Hematopoietic multipotent progenitor cell treated with erythropoietin and hydrocortisone succinate and interleukin-3 and kit ligand, for 8 days (in vitro differentiated cells): ENCODE measurements at regions not wholly inside any gene's neighbourhood (a gene's known extent, or its start where the extent isn't known, plus 50 kb on each side); places are given as distances from the start of the nearest gene placed in this dataset.
"Not testable (repeated sequence)": the region's sequence is repeated elsewhere in the genome, so short reads cannot be mapped to it uniquely, and the experiment has no call there.

Source experiments
- DNase-seq: peaks from one replicate; pipeline ENCODE4 v3.0.0-alpha.2; 2015

DNA sequence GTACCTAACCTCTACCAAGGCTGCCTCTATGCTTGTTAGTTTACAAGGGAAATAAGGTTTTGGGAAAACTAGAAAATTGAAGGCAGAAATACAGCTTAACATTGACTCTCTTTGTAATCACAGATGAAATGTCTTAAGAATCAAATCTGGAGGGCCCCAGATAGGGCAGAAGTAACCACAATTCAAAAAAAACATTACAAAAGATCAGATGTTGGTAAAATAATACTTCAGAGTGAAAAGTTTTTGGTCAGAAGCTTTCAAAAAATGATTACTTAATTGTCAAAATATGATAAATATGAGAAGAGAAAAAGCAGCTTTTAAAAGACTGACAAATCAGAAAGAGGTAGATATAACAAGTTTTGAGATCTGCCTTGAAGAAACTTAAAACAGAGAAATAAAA is 425.1 kb upstream of the NECTIN3 start:
- DNase-seq, result no peak

DNA sequence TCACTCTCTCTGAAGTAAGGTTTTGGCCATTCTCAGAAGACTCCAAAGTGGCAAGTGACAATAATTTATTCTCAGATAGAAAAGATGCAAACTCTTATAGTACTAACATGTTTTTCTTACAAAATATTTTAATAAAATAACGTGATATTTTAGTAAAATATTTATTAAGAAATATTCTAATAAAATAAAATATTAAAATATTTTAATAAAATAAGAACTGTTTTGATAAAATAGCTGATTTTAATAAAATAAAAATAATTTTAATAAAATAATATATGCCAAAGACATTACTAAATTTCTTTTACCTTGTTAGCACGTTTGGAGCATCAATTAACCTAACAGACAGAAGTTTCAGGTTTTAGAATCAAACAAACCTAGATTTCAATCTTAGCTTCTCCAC is 424.0 kb upstream of the NECTIN3 start:
- no peak for DNase-seq

GRCh38 chr3:110650741-110651140 is 420.9 kb upstream of the NECTIN3 start:
- DNase-seq, result no peak

- no peak for DNase-seq
Measured at GRCh38 chr3:110654843-110655502, 416.6 kb upstream of the NECTIN3 start.

DNA sequence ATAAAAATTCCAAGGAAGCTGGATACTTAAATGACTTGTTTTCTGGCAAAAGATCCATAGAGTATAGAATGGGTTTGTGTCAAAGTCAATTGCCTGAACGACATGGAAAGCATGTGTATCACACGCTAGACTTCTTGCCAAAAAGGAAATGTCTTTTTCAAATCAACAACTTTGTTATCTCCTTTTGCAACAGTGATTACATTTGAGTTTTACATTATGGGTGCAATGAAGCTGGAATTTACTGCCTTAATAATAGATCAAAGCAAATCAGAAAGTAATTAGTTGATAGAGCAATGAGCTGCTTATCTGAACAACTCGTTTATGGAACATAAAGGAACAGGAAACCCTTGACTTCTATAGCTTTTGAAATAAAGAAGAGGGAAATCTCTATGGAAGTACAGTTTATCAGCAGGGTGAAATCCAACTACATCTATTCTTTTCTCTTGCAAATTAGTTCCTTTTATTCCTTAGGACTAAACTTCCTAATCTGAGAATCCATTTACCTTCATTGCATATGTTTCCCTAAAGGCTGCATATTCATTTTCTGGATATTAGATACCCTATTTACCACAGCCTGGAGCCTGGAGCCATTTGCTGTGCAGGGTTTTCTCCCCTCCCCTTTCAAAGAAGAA is 415.1 kb upstream of the NECTIN3 start:
- no peak for DNase-seq

DNA sequence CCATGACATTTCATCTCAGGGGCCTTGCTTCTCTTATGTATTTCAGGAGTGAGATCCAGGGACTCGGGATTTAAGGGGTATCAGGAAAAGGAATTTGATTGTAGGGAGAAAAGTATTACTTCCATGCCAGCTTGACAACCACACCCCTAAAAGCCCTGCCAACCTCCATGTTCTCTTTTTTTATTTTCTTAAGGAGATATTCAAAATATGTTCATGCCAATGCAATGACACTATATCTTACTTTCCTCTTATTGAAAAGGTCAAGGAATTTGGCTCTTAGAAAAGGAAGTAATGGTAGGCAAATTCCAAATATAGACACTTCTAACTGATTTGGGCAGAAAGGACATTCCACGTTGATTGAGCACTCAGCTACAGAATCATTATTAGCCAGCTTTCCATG is 407.5 kb upstream of the NECTIN3 start:
- no peak for DNase-seq

GRCh38 chr3:110666495-110666894 is 405.1 kb upstream of the NECTIN3 start:
- DNase-seq, result no peak

DNA sequence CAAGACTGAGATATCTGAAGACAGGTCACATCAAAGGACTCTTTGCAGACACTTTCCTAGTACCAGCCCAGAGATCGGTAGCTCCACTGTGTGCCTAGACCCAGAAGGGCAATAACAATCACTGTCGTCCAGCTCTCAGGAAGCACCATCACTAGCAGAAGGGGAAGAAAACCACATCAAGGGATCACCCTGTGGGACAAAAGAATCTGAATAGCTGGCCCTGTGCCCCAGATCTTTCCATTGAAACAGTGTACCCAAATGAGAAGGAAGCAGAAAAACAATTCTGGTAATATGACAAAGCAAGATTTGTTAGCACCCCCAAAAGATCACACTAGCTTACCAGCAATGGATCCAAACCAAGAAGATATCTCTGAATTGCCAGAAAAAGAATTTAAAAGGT is 404.4 kb upstream of the NECTIN3 start:
- DNase-seq, result no peak

DNA sequence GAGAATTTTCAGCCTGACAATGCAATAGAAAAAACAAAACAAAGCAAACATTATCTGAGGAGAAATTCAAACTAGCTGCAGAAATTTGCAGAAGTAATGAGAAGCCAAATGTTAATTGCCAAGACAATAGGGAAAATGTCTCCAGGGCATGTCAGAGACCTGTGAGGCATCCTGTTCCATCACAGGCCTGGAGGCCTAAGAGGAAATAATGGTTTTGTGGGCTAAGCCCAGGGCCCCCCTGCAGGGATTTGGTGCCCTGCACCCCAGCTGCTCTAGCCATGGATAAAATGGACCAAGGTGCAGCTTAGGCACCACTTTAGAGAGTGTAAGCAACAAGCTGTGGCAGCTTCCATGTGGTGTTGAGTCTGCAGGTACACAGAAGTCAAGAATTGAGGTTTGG is 401.2 kb upstream of the NECTIN3 start:
- no peak for DNase-seq

DNA sequence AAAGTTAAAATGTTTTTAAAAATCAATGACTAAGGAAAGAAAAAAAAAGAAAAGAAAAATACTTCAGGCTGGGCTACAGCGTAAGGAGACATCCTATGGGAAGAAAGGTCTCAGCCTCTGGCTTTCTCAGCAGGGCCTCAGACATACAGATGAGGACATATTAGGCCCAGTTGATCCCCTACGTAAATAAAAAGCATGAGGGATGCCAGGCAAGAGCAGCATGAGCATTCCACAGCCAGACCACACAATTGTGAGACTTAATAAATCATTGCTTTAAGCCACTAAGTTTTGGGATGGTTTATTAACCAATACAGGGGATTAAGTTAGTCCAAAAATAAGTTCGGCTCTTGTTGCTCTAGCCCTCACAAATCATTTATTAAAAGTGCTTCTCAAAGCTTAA is 394.1 kb upstream of the NECTIN3 start:
- DNase-seq, result no peak

DNA sequence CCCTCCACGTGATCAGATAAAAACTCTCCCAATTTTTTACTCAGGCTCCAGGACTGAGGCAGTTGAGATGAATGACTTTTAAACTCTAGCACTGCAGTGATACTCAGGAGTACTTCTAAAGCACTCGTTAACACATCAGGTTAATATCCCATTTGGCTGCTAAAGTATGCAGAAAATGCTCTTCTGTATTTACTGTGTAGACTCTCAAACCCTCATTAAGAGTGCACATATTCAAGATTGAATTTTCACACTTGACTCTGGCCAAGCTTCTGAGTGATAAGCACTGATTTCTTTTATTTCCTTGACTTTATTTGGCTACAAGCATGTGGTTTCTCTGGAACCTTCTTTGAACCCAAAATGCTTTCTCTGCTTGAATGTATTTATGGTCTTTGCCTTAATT is 392.3 kb upstream of the NECTIN3 start:
- DNase-seq, result no peak

GRCh38 chr3:110680450-110680849 is 391.2 kb upstream of the NECTIN3 start:
- DNase-seq, result no peak

DNA sequence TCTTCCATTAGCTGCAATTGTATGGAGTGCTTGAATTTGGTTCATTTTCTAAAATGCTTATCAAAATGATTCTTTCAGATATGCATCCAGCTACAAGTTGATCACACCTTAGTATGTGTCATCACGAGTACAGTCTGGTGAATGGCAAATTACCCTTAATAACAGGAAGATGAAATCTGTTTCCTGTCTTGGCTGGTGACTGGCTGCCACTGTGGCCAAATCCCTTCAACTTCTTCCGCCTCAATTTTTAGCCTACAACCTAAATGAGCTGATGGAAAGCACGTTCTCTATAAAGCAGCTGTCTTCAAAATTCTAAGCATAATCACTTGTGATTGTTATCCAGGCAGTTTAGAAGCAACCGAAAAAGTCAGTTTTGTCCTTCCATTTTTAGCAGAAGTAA is 387.1 kb upstream of the NECTIN3 start:
- no peak for DNase-seq

GRCh38 chr3:110685630-110686029 is 386.0 kb upstream of the NECTIN3 start:
- no peak for DNase-seq

DNA sequence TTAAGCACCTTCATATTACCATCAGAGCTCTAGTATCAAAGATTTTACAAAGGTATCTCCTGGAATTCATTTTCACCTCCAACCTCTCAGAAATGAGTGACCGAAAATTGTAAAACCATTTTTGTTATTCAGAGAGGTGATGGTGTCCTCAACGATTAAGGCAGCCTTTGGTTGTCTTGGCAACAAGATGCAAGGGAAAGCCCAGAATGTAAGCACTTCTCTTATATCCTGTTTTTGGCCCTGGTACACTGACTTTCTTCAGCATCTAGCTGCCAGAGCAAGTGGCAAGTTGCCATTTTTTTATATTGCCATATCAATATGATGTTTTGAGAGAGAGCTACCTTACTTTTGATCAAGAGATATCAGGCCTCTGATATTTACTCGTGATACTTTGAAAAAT is 384.9 kb upstream of the NECTIN3 start:
- no peak for DNase-seq

- DNase-seq, result no peak
Measured at GRCh38 chr3:110687138-110687537, 384.5 kb upstream of the NECTIN3 start.

DNA sequence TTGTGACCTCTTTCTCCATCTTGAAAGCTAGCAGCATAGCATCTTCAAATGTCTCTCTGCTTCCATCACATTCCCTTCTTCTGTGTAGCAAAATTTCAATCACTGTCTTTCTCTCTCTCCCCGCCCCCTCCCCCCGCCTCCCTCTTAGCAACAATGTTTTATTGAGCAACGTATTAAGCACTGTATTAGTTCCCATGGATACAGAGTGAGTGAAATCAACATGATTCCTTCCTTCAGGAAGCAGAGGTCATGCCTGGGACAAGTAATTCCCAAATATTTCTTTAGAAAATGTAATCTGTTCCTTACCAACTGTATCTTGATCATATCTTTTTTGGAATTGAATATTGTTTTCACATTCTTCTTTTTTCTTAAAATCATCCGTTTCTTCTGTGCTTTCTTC is 373.7 kb upstream of the NECTIN3 start:
- DNase-seq, result no peak

DNA sequence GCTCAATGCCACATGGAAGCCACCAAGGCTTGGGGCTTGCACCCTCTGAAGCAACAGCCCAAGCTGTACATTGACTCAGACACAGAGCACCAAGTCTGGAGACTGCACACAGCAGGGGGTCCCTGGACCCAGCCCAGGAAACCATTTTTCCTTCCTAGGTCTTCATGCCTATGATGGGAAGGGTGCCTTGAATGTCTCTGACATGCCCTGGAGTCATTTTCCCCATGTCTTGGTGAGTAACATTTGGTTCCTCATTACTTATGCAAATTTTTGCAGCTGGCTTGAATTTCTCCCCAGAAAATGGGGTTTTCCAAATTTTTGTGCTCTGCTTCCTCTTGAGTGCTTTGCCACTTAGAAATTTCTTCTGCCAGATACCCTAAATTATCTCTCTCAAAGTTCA is 367.3 kb upstream of the NECTIN3 start:
- not testable (repeated sequence) for DNase-seq

GRCh38 chr3:110708156-110708555 is 363.5 kb upstream of the NECTIN3 start:
- no peak for DNase-seq

DNA sequence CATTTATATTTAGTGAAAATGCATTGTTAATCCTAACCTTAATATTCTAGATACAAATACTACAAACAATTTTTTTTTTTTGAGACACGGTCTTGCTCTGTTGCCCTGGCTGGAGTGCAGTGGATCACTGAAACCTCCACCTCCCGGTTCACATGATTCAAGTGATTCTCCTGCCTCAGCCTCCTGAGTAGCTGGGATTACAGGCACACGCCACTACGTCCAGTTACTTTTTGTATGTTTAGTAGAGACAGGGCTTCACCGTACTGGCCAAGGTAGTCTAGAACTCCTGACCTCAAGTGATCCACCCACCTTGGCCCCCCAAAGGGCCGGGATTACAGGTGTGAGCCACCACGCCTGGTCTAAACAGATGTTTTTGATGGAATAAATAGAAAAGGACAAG is 361.5 kb upstream of the NECTIN3 start:
- DNase-seq, result no peak

DNA sequence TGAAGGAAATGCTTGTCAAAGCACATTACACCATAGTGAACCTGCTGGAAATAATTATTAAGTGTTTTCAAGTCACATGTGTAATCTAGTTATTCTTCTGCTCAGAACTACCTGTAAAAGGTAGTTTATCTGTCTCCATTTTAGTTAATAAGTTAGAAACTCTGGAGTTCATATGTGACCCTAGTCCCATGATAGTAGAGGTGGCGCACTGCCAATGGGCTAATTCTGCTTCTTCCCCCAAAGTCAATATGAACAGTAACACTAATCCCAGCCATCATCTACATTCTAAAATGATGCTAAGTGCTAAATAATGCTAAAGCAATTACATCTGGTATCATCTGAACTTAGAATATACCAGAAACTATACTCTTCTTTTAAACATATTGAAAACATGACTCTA is 361.0 kb upstream of the NECTIN3 start:
- no peak for DNase-seq

GRCh38 chr3:110711130-110711832 is 360.3 kb upstream of the NECTIN3 start:
- DNase-seq, result no peak

DNA sequence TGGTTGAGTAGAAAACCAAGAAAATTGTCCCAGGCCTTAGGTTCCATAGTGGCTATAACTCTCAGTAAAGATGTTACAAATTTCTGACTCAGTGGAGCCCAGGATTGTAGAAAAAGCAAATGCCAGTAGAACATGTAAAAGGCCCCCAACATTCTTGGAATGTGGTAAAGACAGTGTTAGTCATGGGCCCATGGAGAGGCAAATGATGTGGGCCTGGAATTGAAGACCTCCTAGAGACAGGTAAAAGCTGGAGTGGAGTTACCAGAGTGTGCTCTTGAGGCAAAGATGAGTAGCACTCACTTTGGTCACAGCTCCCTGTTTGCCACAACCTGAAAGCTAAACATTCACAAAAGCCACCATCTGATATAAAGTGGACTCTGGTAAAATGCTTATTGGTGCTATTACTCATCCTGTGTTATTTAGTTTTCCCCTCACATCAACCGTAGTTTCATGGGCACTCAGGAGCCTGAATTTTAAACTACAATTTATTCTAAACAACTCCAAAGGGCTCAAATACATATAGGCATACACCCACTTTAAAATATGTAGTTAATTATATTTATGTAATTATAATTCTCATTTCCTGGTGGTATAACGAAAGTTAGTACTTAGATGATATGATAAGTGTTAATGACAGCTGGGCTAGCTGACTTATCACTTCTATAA is 359.6 kb upstream of the NECTIN3 start:
- no peak for DNase-seq

DNA sequence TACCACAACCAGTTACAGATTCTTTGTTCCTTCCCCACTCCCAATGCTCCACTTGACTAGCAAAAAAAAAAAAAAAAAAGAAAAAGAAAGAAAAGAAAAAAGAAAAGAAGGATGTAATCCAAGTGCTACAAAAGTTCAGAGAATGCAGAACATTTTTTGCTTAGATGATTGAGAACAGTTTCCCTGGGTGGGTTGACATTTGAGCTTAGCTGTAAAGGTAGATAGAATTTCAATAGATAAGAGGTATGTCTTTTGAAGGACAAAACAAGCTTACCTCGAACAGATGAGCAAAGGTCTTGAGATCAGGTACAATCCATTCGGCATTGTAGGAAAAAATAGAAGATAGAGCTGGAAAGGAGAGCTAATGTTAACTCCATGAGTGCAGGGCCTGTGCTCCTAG is 344.6 kb upstream of the NECTIN3 start:
- no peak for DNase-seq
